ENCODE measurements at regions not wholly inside any gene's neighbourhood (a gene's known extent, or its start where the extent isn't known, plus 50 kb on each side); places are given as distances from the start of the nearest gene placed in this dataset.

GRCh38 chr7:124692425-124692824 lies 73.2 kb downstream of the GPR37 start:
- DNase-seq, result no peak

DNA sequence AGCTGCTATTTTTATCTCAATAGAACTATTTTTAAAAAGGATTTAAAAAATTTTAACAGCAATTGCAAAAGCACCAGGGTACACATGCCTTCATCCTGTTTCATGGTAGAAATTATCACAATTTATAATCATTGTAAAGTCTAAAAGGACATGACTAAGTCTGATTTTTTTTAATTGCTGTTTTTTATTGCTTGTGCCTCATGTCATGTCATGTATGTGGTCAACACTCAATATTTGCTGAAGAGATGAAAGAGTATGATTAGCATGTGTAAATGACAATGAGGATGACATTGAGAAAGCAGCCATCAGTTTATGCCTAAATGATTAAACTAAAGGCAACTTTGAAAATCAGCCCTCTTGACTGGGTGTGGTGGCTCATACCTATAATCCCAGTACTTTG lies 74.8 kb downstream of the GPR37 start:
- DNase-seq, result no peak

GRCh38 chr7:124689931-124690330 lies 75.7 kb downstream of the GPR37 start:
- no peak for DNase-seq

DNA sequence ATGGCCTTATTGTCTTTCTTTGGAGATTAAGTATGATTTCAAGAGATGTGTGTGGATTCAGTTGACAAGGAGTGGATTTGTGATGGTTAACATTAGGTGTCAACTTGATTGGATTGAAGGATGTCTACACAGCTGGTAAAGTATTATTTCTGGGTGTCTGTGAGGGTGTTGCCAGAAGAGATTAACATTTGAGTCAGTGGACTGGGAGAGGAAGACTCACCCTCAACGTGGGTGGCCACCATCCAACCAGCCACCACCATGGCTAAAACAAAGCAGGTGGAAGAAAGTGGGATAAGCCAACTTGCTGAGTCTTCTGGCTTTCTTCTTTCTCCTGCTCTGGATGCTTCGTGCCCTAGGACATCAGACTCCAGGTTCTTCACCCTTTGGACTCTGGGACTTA lies 76.1 kb downstream of the GPR37 start:
- DNase-seq, result no peak

GRCh38 chr7:124688991-124689390 lies 76.6 kb downstream of the GPR37 start:
- DNase-seq, result no peak

GRCh38 chr7:124686543-124687171 lies 78.9 kb downstream of the GPR37 start:
- DNase-seq, result no peak

- DNase-seq, result no peak
Observed at GRCh38 chr7:124681946-124682345, 83.6 kb downstream of the GPR37 start.

GRCh38 chr7:124680304-124680703 lies 85.3 kb downstream of the GPR37 start:
- DNase-seq, result no peak

- no peak for DNase-seq
Observed at GRCh38 chr7:124679586-124680225, 85.9 kb downstream of the GPR37 start.

- DNase-seq, result no peak
Observed at GRCh38 chr7:124679146-124679545, 86.4 kb downstream of the GPR37 start.

DNA sequence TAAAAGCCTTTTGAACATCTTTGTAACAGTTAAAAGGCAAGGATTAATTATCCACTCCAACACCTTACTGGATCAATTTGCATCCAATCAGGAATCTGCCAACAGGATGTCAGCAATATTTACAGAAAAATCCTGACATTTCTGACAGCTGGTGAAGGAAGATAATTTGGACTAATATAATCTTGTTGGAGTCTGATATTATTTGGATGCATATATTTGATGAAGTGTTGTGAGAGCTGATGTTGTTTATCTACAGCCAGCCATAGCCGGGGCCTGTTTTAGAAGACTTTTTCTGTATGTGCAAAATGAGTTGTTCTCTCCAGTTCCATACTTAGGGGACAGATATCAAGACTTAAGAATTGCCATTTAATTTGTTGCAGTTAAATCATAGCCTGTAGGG lies 91.1 kb downstream of the GPR37 start:
- DNase-seq, result no peak

GRCh38 chr7:124672011-124672410 lies 93.6 kb downstream of the GPR37 start:
- DNase-seq, result no peak

GRCh38 chr7:124667312-124668153 lies 98.1 kb downstream of the GPR37 start:
- no peak for DNase-seq

GRCh38 chr7:124662937-124663336 lies 102.7 kb downstream of the GPR37 start:
- no peak for DNase-seq

GRCh38 chr7:124662372-124662771 lies 103.2 kb downstream of the GPR37 start:
- DNase-seq, result no peak

GRCh38 chr7:124655990-124656389 lies 109.6 kb downstream of the GPR37 start:
- DNase-seq, result no peak

DNA sequence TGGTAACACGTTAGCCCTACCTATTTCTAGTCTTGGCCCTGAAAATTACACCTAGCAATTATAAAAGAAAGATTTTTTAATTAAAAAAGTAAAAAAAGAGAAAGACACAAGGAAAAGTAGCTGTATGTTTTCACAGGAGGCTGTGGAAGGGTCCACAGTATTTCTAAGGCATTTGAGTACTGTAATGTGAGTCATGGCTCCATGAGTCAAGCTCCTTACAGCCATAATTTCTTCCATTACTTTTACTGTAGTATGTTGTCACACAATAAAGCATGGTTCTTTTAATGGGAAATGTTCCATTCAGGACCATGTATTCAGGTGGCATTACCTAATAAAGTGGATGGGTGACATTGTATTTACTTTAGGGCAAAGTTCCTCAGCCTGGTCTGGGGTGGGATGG lies 113.4 kb downstream of the GPR37 start:
- DNase-seq, result no peak

DNA sequence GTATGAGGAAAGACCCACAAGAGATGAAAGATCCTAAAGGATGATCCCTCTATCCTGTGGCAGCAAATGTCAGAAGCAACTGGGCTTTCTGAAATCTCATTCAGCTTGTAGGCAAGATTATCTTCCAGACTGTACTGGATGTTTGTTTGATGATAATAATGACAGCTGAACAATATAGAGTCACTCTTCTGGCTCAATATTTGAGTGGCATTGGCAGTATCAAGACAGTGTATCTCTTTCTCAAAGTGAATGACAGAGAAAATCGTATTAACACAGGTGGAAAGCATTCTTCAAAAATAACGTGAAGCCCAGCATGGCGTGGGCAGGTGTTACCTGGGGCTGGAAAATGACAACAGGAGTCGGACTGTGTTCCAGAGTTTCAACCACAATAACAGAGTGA lies 114.5 kb downstream of the GPR37 start:
- no peak for DNase-seq

- no peak for DNase-seq
Observed at GRCh38 chr7:124649397-124650014, 116.1 kb downstream of the GPR37 start.

DNA sequence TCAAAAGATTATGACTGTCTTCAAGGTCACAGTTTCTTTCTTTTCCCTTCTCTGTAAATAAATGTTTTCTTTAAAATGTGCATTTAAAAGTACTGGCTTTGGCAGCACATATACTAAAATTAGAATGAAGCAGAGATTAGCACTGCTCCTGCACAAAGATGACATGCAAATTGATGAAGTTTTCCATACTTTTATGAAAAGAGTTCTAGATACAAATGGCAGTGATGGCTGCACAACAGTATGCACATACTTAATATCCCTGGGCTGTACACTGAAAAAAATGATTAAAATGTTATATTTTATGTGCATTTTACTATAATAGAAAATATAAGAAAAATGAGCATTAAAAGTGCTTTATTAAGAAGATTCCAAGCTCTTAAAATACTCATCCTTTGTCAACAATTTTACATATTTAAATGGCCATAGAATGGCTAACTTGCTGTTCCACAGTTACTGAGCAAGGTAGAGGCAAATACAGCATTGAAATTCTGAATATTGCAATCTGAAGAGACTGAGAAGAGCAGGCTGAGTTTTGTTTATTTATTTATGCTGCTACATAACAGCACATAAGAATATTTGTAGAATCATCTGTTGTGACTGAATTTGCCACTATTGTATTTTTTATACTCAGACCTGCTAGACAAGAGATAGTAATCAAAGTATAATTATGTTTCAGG lies 117.8 kb downstream of the GPR37 start:
- no peak for DNase-seq

GRCh38 chr7:124645704-124646103 lies 119.9 kb downstream of the GPR37 start:
- no peak for DNase-seq

DNA sequence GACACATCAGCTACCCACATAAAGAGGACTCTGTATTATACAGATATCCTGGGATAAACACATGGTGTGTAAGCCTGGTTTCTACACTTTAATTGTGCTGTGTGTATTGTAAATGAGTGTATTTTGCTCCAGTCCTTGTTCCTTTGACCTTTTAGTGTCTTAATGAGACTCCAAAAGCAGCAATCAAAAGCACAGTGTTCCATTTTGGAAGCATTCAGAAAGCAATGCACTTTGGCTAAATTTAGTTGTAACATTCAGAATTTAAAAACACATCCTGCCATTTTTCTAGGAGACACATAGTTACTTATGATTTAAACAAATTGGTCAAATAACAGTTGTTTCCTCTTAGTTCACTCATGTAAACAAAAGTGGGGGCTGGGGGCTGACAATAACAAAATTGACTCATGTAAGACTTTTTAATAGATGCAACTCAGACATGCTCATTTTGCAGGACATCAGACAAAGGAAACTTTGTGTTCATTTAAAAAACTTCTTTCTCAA lies 122.2 kb downstream of the GPR37 start:
- DNase-seq, result no peak

GRCh38 chr7:124635416-124635815 lies 130.2 kb downstream of the GPR37 start:
- DNase-seq, result no peak

All from femur (tissue), 1 donor.